Stomach (tissue), 8 donors: ENCODE measurements at regions not wholly inside any gene's neighbourhood (a gene's known extent, or its start where the extent isn't known, plus 50 kb on each side); places are given as distances from the start of the nearest gene placed in this dataset.

Experiments
- DNase-seq, 2 donors: peaks; one replicate each; pipeline versions ENCODE4 v3.0.0 to v3.0.0-alpha.2; 2013 to 2019
- H3K27ac ChIP-seq, 5 donors: fragments of 200-600 bp in 4 of 5; sonication (generic) in 4 of 5; one replicate each; pipeline ENCODE4 v1.5.1; 2013 to 2019; ENCODE audit warnings: mild to moderate bottlenecking in 1 of 5, moderate library complexity in 1 of 5
- H3K27me3 ChIP-seq, 3 donors: fragments of 200-600 bp; sonication (generic); one replicate each; pipeline ENCODE4 v1.5.1; 2017 to 2019; ENCODE audit warnings: mixed run types in 1 of 3
- H3K36me3 ChIP-seq, 4 donors: fragments of 200-600 bp; sonication (generic); 1 replicate in 3 of 4; 2 replicates in 1 of 4; pipeline ENCODE4 v1.5.1; 2016 to 2019
- H3K4me1 ChIP-seq, 4 donors: fragments of 200-600 bp; sonication (generic); one replicate each; pipeline ENCODE4 v1.5.1; 2016 to 2019
- H3K4me3 ChIP-seq, 4 donors: fragments of 200-600 bp; sonication (generic) in 3 of 4; one replicate each; pipeline ENCODE4 v1.5.1; 2016 to 2019; ENCODE audit warnings: mild to moderate bottlenecking in 1 of 4
- H3K9me3 ChIP-seq, 4 donors: fragments of 200-600 bp; sonication (generic); one replicate each; pipeline ENCODE4 v1.5.1; 2016 to 2019
- EP300 ChIP-seq: sonication (generic); formaldehyde crosslinking; IDR thresholded peaks from one replicate; pipeline ENCODE4 v1.6.1; 2017; ENCODE audit warnings: antibody characterized with exemption
- POLR2A ChIP-seq, 4 donors: fragments of 450-650 bp; IDR thresholded peaks; one replicate each; pipeline ENCODE4 v1.6.1; 2016; ENCODE audit warnings: antibody characterized with exemption in 4 of 4, control low read depth in 2 of 4, mild to moderate bottlenecking in 1 of 4, moderate library complexity in 1 of 4
- POLR2AphosphoS5 ChIP-seq, 3 donors: sonication (generic); formaldehyde crosslinking; IDR thresholded peaks; one replicate each; pipeline ENCODE4 v1.6.1; 2016; ENCODE audit warnings: antibody characterized with exemption in 3 of 3
- WGBS, 5 donors: extraction: QIAGEN DNeasy Blood & Tissue Kit in 3 of 5; methylation state at CpG; one replicate each; pipeline versions ENCODE4 v1.1.5 to v1.1.7; 2013 to 2018; 5-methylcytosine and 5-hydroxymethylcytosine counted together
- intact Hi-C: fragments of 100-400 bp; cut with DNase I; formaldehyde crosslinking; loops from one replicate; pipeline ENCODE4 v1.15.1; 2023; ENCODE audit warnings: low total_unique reads
- TF ChIP-seq, protein P1 (sequence below), 7 experiments: fragments of 450-650 bp in 4 of 7; fragments of 200-600 bp in 3 of 7; sonication (generic) in 3 of 7; IDR thresholded peaks; one replicate each; pipeline ENCODE4 v1.5.1; 2016 to 2019; ENCODE audit warnings: antibody characterized with exemption in 7 of 7, control low read depth in 2 of 7, mild to moderate bottlenecking in 1 of 7
- donor health status: healthy with polysubstance abuse.
- donor health status: Bipolar disorder and iron deficiency.
- donor health status: healthy.

DNA sequence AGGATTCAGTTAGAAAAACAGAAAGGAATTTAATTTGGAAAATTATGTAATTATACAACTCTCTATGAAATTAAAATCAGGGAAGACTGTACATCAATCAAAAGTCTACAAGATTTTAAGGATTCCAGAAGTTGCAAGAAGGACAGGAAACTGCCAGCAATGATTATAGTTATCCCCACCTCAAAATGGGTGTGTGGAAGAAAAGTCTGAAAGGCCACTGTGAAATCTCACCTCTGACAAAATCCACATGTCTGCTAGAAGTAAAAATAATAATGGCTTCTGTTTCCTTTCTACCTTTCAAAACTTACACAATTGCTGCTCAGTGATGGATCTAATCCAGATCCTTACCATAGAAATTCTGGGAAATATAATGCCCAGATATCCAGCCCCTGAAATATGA is 708.1 kb upstream of the ADGRL4 start:
- DNase-seq, result no peak
- H3K9me3 ChIP-seq, result peaks cover 0 to 10% (median 8%) of the 10 kb centered on the region in 4 donors
- no peaks in the 10 kb centered on the region for H3K4me1 ChIP-seq
- no peak for TF ChIP-seq POLR2AphosphoS5 (IDR thresholded peaks at IDR 0.05)
- TF ChIP-seq EP300, result no peak
- no peak for TF ChIP-seq POLR2A (IDR thresholded peaks at IDR 0.05)
- TF ChIP-seq, protein P1, sequence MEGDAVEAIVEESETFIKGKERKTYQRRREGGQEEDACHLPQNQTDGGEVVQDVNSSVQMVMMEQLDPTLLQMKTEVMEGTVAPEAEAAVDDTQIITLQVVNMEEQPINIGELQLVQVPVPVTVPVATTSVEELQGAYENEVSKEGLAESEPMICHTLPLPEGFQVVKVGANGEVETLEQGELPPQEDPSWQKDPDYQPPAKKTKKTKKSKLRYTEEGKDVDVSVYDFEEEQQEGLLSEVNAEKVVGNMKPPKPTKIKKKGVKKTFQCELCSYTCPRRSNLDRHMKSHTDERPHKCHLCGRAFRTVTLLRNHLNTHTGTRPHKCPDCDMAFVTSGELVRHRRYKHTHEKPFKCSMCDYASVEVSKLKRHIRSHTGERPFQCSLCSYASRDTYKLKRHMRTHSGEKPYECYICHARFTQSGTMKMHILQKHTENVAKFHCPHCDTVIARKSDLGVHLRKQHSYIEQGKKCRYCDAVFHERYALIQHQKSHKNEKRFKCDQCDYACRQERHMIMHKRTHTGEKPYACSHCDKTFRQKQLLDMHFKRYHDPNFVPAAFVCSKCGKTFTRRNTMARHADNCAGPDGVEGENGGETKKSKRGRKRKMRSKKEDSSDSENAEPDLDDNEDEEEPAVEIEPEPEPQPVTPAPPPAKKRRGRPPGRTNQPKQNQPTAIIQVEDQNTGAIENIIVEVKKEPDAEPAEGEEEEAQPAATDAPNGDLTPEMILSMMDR (IDR thresholded peaks at IDR 0.05), result no peak
- no peaks in the 10 kb centered on the region for H3K27me3 ChIP-seq
- H3K4me3 ChIP-seq, result no peak overlapping the region
- intact Hi-C loops, result no loop called here
- H3K36me3 ChIP-seq, result no peaks in the 10 kb centered on the region
- no peak overlapping the region for H3K27ac ChIP-seq

DNA sequence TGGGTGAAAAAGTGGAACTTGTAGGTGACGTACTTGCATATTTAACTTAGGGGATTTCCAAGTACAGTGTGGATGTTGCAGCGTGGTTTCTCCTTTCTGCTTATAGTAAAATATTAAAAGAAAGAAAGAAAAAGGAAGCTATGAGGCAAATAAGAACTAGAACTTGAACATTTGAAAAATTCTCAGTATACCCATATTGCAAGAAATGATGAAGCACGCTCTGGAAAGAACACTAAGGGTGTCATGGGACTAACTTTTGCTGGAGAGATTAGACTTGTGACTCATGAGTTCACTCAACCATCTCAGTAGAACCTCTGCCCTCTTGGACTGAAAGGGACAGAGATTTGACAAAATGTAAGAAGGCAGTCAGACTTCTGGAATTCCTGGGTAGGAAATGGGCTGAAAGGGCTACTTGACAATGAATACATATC is 704.5 kb upstream of the ADGRL4 start:
- no peaks in the 10 kb centered on the region for H3K4me1 ChIP-seq

GRCh38 chr1:79708646-79709265 is 702.2 kb upstream of the ADGRL4 start:
- Histone ChIP-seq H3K4me3 (no peak overlapping the region), H3K27ac (no peak overlapping the region), H3K36me3 (no peaks in the 10 kb centered on the region), H3K9me3 (no peaks in the 10 kb centered on the region), H3K27me3 (no peaks in the 10 kb centered on the region), H3K4me1 (no peaks in the 10 kb centered on the region)
- intact Hi-C loops, result no loop called here
- 86 to 98% (median 92%) methylated on average over 1 of the region's 1 CpG for WGBS, 5 donors
- TF ChIP-seq POLR2AphosphoS5 (IDR thresholded peaks at IDR 0.05) (no peak), POLR2A (IDR thresholded peaks at IDR 0.05) (no peak), EP300 (no peak)
- TF ChIP-seq, protein P1 (IDR thresholded peaks at IDR 0.05), result no peak
- DNase-seq, result no peak

More for the DNA sequence above, 704.5 kb upstream of the ADGRL4 start:
- TF ChIP-seq POLR2AphosphoS5 (IDR thresholded peaks at IDR 0.05) (no peak), EP300 (no peak), POLR2A (IDR thresholded peaks at IDR 0.05) (no peak)
- TF ChIP-seq, protein P1 (IDR thresholded peaks at IDR 0.05), result no peak
- H3K36me3 ChIP-seq, result no peaks in the 10 kb centered on the region
- intact Hi-C loops, result no loop called here
- no peak overlapping the region for H3K27ac ChIP-seq
- WGBS, 5 donors, result 53 to 85% (median 68%) methylated on average over 3 of the region's 3 CpGs
- H3K9me3 ChIP-seq, result no peaks in the 10 kb centered on the region
- DNase-seq, result no peak
- no peak overlapping the region for H3K4me3 ChIP-seq
- no peaks in the 10 kb centered on the region for H3K27me3 ChIP-seq

DNA sequence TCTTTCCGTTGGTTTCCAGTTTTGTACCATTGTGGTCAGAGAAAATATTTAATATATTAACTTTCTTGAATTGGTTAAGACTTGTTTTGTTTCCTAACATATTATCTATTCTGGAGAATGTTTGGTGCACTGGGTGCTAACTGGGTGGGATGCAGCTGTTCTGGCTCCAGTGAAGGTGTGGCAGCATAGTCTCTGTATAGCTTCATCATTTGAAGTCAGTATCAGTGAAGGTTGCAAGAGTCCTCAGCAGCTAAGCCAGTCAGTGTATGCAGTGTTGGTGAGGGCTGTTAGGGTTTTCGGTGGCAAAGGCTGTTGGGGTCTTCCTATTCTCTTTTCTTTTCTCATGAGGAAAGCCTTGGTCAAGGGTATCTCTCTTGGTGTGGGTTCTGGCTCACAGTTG is 698.7 kb upstream of the ADGRL4 start:
- H3K9me3 ChIP-seq, result no peaks in the 10 kb centered on the region
- H3K36me3 ChIP-seq, result no peaks in the 10 kb centered on the region
- TF ChIP-seq, protein P1 (IDR thresholded peaks at IDR 0.05), result no peak
- no peak for TF ChIP-seq POLR2A (IDR thresholded peaks at IDR 0.05)
- no peak for TF ChIP-seq POLR2AphosphoS5 (IDR thresholded peaks at IDR 0.05)
- TF ChIP-seq EP300, result no peak
- intact Hi-C loops, result no loop called here
- 87 to 91% (median 91%) methylated on average over 2 of the region's 2 CpGs for WGBS, 5 donors
- no peak overlapping the region for H3K27ac ChIP-seq
- H3K4me3 ChIP-seq, result no peak overlapping the region
- no peak for DNase-seq
- H3K27me3 ChIP-seq, result no peaks in the 10 kb centered on the region
- no peaks in the 10 kb centered on the region for H3K4me1 ChIP-seq
